GM19324 (cell line): ENCODE measurements at regions not wholly inside any gene's neighbourhood (a gene's known extent, or its start where the extent isn't known, plus 50 kb on each side); places are given as distances from the start of the nearest gene placed in this dataset.

Experiments
- ATAC-seq: cut with Tn5 transposase; IDR thresholded peaks from one replicate; pipeline ENCODE4 v1.9.1; 2021; ENCODE audit warnings: mild to moderate bottlenecking, moderate library complexity; ENCODE audit not compliant: unreplicated experiment, low FRiP score

GRCh38 chr9:82600536-82601292, 462.2 kb downstream of the RASEF start:
- ATAC-seq = no peak

GRCh38 chr9:82601293-82601771, 461.6 kb downstream of the RASEF start:
- ATAC-seq = no peak

- ATAC-seq = no peak
These were observed 457.8 kb downstream of the RASEF start for GRCh38 chr9:82604947-82605656.

GRCh38 chr9:82605657-82606031, 457.3 kb downstream of the RASEF start:
- no peak for ATAC-seq

GRCh38 chr9:82606071-82606470, 456.9 kb downstream of the RASEF start:
- no peak for ATAC-seq

- no peak for ATAC-seq
These were observed 456.2 kb downstream of the RASEF start for GRCh38 chr9:82606492-82607382.

- no peak for ATAC-seq
These were observed 454.5 kb downstream of the RASEF start for GRCh38 chr9:82608487-82608886.

GRCh38 chr9:82612942-82613341, 450.0 kb downstream of the RASEF start:
- ATAC-seq = no peak

- ATAC-seq = no peak
These were observed 449.4 kb downstream of the RASEF start for GRCh38 chr9:82613498-82613897.

GRCh38 chr9:82616545-82616944, 446.4 kb downstream of the RASEF start:
- no peak for ATAC-seq

- no peak for ATAC-seq
These were observed 441.5 kb downstream of the RASEF start for GRCh38 chr9:82621447-82621846.

GRCh38 chr9:82637368-82637767, 425.6 kb downstream of the RASEF start:
- ATAC-seq = no peak

- no peak for ATAC-seq
These were observed 417.3 kb downstream of the RASEF start for GRCh38 chr9:82645600-82645999.

- no peak for ATAC-seq
These were observed 412.6 kb downstream of the RASEF start for GRCh38 chr9:82650368-82650767.

GRCh38 chr9:82651474-82651873, 411.5 kb downstream of the RASEF start:
- ATAC-seq = no peak

GRCh38 chr9:82665324-82665723, 397.6 kb downstream of the RASEF start:
- ATAC-seq = no peak

GRCh38 chr9:82668689-82669199, 394.2 kb downstream of the RASEF start:
- ATAC-seq = no peak

GRCh38 chr9:82670000-82670399, 392.9 kb downstream of the RASEF start:
- ATAC-seq = no peak

- no peak for ATAC-seq
These were observed 392.2 kb downstream of the RASEF start for GRCh38 chr9:82670726-82671125.

GRCh38 chr9:82673201-82673600, 389.7 kb downstream of the RASEF start:
- ATAC-seq = no peak

- ATAC-seq = no peak
These were observed 389.0 kb downstream of the RASEF start for GRCh38 chr9:82673919-82674318.
